ENCODE measurements at regions not wholly inside any gene's neighbourhood (a gene's known extent, or its start where the extent isn't known, plus 50 kb on each side); places are given as distances from the start of the nearest gene placed in this dataset.
"Not testable (repeated sequence)": the region's sequence is repeated elsewhere in the genome, so short reads cannot be mapped to it uniquely, and the experiment has no call there.

DNA sequence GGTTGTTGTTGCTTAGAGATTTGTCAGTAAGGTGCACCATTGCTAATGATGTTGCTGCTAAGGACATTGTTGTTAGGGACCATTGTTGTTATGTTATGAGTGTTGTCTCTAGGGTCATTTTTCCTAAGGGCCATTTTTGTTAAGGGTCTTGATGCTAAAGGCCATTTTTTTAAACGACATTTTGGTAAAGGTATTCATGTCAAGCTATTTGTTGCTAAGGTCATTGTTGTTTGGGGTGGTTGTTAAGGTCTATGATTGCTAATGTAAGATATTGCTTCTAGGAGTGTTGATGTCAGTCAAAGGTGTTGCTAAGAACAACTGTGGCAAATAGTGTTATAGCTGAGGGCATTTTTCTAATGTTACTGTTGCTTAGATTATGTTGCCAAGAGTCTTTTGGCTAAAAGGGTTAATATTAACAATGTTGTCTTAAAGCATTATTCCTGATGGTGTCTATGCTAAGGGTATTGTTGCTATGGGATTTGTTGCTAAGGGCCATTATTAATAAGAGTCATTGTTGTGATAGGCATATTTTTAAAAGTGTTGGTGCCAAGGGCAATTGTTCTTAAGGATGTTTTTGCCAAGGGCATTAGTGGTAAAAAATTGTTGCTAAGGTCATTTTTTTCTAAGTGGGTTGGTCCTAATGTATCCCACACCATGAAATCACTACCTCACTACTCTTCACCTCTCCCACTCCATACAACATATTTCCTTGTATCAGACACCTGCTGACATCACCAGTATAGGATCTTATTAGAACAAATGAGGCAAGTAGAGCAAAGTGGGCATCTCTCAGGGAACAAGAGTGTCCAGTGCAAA lies 56.2 kb downstream of the SPATA31A6 start:
- DNase-seq (ENCODE audit: low spot score), result not testable (repeated sequence)

DNA sequence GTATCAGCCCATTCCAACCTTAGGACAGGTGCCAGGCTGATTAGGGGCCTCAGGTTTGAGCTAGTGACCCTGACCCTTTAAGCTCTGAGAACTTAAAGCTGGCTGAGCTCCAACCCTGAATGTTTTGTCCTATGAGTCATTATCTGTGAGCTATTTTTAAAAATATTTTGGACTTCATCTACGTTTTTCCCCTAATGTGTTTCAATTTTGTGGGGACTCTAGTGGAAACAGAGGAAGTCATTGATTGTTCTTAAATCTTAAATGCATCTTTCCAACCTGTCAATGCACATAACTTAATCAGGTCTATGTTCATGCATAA lies 56.8 kb downstream of the SPATA31A6 start:
- DNase-seq (ENCODE audit: low spot score), result not testable (repeated sequence)

DNA sequence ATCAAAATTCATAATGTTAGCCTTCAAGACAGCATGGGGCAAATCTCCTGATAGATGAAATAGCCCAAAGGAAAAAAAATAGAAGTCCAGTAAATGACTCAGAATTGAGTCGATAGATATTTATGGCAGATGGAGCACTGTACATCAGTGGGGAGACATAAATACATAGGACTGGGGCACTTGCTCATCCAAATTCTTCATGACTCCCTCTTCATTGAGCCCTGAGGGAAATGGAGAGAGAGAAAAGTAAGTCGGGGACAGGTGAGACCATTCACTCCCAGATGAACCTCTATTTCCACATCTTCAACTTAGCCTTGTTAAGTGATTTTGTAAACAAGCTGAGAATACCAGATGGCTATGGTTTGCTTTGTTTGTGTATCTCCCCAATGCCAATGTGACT lies 59.8 kb downstream of the SPATA31A6 start:
- DNase-seq (ENCODE audit: low spot score), result not testable (repeated sequence)

DNA sequence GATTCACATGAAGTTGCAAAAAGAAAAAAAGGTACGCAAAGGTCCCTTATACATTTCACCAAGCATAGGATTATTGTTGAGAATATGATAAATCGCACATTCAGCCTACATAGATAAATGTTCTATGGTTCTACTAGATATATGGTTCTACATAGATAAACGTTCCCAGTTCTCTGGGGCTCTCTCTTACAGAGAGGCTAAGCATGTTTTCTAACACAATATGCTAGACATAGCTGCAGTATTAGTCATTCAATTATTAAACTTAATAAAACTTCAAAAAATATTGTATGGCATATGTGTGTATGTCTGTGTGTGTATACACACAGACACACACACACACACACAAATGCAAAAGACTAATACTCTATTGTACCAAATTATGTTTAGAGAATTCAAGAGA lies 60.4 kb downstream of the SPATA31A6 start:
- DNase-seq (ENCODE audit: low spot score), result not testable (repeated sequence)

GRCh38 chr9:42268729-42269128 lies 85.3 kb downstream of the SPATA31A6 start:
- not testable (repeated sequence) for DNase-seq (ENCODE audit: low spot score)

DNA sequence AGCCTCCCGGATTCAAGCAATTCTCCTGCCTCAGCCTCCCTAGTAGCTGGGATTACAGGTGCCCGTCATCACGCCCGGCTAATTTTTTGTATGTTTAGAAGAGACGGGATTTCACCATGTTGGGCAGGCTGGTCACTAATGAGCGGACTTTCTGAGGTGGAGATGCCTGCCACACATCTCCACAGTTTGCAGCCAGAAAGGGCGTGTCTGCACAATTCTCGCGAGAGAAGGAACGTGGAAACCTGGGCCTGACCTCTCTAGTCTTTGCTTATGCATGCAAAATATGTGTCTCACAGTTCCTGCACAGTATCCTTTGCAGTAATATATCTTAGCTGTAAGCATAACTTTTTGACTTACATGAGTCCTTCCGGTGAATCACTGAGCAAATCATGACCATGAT lies 85.7 kb downstream of the SPATA31A6 start:
- DNase-seq (ENCODE audit: low spot score), result not testable (repeated sequence)

DNA sequence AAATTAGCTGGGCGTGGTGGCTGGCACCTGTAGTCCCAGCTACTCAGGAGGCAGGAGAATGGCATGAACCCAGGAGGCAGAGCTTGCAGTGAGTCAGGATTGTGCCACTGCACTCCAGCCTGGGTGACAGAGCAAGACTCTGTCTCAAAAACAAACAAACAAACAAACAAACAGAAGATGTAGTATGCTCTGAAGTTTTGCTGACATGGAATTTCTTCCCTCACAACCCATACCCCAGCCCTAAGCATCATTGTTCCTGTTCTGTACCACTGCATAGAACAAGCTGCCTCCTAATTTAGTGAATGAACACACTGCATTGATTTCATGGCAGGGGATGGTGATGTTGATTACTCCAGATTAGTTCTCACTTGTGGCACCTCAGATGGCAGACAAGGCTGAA lies 89.7 kb downstream of the SPATA31A6 start:
- DNase-seq (ENCODE audit: low spot score), result not testable (repeated sequence)

DNA sequence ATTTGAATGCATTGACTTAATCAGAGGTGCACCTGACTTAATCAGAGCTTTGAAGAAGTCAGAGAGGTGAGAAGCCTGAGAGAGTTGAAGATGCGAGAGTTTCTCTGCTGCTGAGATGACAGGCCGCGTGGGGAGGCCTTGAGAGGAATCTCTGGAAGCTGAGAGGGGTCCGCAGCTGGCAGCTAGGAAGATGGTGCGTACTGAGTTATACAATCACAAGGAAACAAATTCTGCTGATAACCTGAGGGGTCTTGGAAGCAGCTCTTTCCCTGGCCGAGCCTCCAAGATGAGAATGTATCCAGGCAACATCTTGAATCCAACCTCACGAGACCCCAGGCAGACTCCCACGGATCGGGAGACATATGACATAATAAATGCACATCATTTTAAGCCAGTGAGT lies 91.7 kb downstream of the SPATA31A6 start:
- DNase-seq (ENCODE audit: low spot score), result no peak

DNA sequence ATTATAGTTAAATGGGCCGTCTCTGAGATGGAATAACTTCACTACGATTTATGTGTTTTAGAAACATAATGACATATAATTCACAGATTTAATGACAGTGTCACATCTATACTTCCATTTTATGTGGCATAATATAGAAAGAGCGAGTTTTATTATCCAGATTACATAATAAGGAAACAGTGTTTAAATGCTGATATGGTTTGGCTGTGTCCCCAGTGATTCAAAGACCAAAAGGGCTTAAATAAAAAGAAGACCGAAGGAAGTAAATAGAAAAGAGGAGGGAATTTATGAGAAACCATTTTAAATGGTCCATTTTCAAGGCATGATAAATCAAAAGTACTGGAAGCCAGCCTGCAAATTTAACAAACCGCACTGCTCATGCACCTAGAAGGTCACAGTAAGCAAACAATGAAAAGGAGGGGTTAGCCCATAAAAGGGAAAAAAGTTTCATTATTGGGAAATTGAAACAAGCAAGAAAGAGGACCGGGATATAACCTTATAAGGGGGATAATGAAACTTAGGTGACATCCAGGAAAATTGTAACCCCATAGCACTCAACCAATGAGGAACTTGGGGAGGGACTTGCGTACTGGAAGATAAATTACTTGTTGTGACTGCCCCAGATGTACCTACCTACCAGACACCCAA lies 99.2 kb downstream of the SPATA31A6 start:
- DNase-seq (ENCODE audit: low spot score), result not testable (repeated sequence)

DNA sequence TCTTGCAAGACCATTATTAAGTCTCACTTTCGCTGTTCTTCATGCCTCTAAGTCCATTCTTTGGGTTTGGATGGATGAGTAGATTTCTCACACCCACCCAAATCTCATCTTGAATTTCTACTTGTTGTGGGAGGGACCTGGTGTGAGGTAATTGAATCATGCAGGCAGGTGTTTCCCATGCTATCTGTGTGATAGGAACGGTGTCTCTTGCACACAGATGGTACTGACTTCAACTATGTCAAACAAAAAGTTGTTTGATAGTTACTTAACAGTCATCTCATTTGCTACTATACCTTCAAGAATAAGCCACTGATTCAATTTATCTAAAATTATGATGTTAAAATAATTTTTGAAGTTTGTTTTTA lies 99.7 kb downstream of the SPATA31A6 start:
- DNase-seq (ENCODE audit: low spot score), result not testable (repeated sequence)

- not testable (repeated sequence) for DNase-seq (ENCODE audit: low spot score)
These were observed 102.8 kb downstream of the SPATA31A6 start for GRCh38 chr9:42286145-42286845.

DNA sequence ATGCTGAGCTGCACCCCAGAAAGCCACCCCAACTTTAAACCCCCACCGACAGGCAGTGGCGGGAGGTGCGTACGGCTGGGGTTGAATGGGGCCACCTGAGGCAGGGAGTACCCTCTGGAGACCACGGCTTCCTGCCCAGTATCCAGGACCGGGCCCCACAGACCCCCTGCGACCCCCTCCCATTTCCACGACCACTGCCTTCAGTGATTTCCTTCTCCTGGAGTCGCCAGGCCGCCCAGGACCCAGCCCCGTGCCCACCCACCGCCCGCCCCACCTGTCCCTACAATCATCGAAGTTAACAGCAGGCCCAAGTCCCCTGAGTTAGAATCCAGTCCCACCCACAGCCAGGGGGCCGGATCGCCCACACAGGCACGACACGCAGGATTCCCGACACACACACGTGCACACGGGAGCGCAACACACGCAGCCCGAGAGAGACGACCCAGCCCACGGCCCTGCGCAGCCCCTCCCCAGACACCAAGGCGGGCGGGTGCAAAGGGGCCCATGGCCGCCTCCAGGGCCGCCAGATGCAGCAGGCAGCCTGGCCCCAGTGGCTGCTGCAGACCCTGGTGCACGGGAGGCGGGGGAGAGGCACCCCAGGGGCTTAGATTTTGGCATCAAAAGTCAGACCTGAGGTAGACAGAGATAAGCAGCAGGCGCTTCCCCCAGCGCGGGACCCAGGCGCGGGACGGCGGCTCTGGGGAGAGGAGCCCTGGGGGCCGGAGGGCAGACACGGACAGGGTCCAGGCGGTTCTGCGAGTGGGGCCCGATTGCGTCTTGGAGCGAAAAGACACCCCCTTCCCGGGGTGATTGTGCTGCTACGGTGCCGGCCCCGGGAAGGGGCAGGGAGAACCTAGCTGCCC lies 104.8 kb downstream of the SPATA31A6 start:
- not testable (repeated sequence) for DNase-seq (ENCODE audit: low spot score)

- not testable (repeated sequence) for DNase-seq (ENCODE audit: low spot score)
These were observed 105.4 kb downstream of the SPATA31A6 start for GRCh38 chr9:42288865-42289229.

DNA sequence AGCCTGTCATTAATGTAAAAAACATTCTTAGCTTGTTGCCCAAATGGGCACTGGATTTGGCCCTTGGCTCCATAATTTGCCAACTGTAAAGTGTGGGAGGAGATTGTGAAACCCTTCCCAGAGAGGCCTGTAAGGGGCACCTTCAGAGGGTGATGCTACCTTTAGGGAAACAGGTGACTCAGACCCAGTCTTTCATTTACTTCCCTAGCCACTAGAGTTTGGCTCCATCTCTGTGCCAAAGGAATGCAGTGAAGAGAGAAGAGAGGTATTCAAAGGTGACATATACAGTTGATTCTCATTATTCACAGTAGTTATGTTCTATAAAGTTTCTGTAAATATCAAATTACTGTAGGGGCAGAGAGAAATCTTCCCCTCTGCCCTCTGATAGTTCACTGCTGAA lies 116.7 kb downstream of the SPATA31A6 start:
- not testable (repeated sequence) for DNase-seq (ENCODE audit: low spot score)

DNA sequence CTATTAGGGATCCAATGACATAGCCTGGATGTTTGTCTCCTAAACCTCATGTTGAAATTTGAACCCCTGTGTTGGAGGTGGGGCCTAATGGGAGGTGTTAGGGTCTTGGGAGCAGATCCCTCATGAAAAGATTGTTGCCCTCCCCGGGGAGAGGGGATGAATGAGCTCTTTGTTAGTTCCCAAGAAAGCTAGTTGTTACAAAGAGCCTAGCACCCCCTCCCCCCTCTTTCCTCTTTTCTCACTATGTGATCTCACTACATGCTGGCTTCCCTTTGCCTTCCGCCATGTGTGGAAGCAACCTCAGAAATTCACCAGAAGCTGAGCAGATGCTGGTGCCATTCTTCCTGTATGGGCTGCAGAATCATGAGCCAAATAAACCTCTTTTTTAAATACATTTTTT lies 123.2 kb downstream of the SPATA31A6 start:
- DNase-seq (ENCODE audit: low spot score), result not testable (repeated sequence)

GRCh38 chr9:42307449-42307848 lies 124.0 kb downstream of the SPATA31A6 start:
- DNase-seq (ENCODE audit: low spot score), result not testable (repeated sequence)

GRCh38 chr9:42310972-42311371 lies 127.5 kb downstream of the SPATA31A6 start:
- DNase-seq (ENCODE audit: low spot score), result not testable (repeated sequence)

DNA sequence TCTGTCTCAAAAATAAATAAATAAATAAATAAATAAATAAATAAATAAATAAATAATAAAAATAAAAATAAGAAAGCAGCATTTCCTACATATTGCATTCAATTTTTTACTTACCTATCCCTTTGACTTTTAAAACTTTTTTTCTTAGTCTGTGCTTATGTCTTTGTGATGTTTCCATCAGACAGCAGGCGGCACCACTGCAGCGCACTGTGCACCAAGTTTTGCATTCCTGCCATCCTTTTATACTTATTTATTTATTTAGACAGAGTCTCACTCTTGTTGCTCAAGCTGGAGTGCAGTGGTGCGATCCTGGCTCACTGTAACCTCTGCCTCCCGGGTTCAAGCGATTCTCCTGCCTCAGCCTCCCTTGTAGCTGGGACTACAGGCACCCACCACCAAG lies 132.6 kb downstream of the SPATA31A6 start:
- DNase-seq (ENCODE audit: low spot score), result not testable (repeated sequence)

GRCh38 chr9:42317677-42318076 lies 134.2 kb downstream of the SPATA31A6 start:
- not testable (repeated sequence) for DNase-seq (ENCODE audit: low spot score)

DNA sequence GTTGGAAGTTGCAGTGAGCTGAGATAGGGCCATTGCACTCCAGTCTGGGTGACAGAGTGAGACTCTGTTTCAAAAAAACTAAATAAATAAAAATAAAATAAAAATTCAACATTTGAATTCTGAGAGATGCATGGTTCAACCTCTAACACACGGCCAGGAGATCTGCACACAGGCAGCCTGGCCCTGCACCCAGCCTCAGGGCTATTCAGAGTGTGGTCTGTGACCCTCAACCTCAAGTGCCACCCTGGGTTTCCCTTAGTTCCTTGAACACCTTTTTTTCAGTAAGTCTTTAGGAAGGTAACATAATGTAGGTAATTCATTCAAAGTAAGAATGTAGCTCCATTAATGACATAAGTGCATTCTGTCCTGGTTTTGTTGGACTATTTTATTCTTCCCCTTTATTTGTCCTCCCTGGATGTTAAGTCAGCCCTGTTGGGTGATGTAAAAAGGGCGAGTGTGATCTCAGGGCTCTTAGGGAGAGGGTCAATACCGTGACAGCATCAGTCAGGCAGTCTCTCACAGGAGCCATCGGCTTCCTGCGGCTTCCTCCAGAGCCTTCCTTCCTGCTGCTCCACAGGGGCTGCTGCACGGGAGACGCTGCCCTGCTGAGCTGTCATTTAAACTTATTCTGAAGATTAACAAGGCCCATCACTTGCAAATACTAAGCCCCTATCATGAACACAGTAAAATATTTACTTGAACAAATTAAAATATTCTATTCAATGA lies 139.8 kb downstream of the SPATA31A6 start:
- not testable (repeated sequence) for DNase-seq (ENCODE audit: low spot score)

- DNase-seq (ENCODE audit: low spot score), result not testable (repeated sequence)
These were observed 141.7 kb downstream of the SPATA31A6 start for GRCh38 chr9:42325142-42325541.
